ENCODE measurements at regions not wholly inside any gene's neighbourhood (a gene's known extent, or its start where the extent isn't known, plus 50 kb on each side); places are given as distances from the start of the nearest gene placed in this dataset.
A peak's percentile ranks its signal among the peaks of the same experiment; 100 is the strongest.

DNA sequence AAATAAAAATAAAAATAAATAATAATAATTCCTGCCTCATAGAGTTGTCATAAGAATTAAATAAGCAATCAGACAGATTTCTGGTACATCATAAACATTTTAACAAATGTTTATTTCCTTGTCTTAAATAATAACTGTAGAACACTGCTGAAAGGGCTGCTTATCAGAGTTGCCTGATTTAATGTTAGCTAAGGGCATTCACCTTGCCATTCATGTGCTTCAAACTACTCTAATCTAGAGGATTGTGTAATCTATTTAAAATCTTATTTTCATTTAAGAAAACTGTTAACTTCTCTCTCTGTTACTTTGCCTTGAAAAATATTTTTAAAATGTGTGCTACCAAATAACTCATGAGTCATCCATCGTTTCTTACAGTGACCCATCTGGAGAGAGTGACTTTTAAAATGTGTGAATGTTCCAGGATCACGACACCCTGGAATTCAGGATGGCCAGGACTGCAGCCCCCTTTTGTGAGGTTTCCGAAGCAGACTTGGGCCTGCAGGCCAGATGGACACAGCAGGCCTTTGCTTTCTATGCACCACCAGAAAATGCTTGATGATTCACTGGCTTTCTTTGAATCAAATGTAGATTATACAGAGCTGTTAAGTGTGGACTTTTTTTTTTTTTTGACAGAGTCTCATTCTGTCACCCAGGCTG lies 109.1 kb upstream of the TNS3 start:
- DNase-seq = peak; percentile 78

DNA sequence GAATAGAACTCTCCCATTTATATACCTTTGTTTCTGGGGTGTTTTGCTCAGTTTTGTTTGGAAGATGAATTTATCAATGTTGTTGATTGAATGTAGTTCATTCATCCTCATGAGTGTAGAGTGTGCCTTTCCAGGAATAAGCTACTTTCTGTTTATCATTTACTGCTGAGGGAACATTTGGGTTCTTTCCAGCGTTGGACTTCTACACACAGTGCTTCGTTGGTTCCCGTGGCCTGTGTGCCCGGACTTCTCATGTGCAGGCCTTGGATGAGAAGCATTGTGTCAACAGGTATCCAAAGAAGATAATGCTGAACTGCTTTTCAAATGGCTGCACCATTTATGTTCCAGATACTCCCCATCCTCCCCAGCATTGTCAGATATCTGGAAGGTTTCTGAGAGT lies 107.6 kb upstream of the TNS3 start:
- no peak for DNase-seq

DNA sequence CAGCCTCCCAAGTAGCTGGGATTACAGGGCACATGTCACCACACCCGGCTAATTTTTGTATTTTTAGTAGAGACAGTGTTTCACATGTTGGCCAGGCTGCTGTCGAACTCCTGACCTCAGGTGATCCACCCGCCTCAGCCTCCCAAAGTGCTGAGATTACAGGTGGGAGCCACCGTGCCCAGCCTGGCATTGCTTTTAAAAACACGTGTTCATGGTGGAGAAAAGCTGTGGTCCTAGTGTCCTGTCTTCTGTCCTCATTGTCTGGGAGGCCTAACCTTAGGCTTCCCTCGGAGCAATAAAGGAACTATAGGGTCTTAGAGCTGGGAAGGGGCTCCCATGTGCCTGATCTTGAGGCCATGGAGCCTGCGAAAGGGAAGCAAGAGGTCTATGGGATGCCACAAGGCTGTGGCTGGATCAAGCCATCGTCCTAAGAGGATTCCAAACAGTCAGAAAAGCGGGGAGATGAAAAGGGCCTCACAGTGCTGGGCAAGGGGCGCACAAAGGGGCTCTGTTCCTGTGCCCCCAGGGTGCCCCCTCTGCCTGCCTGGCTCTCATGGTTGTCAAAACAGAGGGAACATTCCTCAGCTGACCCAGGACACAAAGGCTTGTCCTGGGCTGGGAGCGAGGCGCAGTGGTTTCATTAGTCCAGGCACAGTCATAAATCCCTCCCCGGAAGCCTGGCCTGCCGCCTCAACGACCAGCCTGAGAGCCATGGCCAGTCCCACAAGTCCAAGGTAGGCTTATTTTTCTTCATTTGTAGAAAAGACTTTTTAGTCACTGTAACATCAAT lies 106.6 kb upstream of the TNS3 start:
- DNase-seq = no peak

DNA sequence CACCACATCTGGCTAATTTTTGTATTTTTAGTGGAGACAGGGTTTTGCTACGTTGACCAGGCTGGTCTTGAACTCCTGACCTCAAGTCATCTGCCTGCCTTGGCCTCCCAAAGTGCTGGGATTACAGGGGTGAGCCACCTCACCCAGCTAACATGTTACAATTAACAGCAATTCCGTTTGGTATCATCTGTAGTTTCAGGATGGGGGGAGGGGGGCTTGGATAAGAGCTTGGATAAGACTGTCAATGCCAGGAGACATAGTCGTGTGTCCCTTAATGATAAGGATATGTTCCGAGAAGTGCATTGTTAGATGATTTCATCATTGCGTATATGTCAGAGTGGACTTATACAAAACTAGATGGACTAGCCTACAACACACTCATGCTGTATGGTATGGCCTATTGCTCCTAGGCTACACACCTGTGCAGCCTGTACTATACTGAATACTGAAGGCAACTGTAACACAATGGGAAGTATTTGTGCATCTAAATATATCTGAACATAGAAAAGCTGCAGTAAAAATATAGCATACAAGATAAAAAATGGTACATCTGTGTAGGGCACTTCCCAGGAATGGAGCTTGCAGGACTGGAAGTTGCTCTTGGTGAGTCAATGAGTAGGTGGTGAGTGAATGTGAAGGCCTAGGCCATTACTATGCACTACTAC lies 103.9 kb upstream of the TNS3 start:
- DNase-seq = peak; percentile 30

DNA sequence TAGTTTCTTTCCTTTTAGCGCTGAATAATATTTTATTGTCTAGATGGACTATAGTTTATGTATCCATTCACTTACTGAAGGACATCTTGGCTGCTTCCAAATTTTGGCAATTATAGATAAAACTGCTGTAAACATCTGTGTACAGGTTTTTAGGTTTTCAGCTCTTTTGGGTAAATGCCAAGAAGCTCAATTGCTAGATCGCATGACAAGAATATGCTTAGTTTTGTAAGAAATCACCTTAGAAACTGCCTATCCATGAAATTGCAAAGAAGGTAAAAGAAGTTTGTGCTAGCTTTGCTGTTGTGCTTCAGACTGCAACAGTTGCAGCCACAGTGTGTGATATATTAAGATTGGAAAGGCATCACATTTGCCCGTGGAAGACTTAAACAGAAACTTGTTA lies 103.2 kb upstream of the TNS3 start:
- DNase-seq = no peak

DNA sequence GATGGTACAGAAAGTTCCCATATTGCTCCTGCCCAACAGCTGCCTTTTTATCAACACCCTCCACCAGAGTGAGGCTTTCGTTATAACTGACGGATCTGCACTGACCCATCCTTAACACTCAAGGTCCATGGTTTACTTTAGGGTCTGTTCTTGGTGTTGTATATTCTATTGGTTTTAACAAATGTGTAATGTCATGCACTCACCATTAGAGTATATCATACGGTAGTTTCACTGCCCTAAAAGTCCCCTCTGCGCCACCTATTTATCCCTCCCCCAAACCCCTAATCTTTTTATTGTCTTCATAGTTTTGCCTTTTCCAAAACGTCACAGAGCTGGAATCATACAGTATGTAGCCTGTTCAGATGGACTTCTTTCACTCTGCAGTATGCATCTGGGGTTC lies 102.8 kb upstream of the TNS3 start:
- no peak for DNase-seq

DNA sequence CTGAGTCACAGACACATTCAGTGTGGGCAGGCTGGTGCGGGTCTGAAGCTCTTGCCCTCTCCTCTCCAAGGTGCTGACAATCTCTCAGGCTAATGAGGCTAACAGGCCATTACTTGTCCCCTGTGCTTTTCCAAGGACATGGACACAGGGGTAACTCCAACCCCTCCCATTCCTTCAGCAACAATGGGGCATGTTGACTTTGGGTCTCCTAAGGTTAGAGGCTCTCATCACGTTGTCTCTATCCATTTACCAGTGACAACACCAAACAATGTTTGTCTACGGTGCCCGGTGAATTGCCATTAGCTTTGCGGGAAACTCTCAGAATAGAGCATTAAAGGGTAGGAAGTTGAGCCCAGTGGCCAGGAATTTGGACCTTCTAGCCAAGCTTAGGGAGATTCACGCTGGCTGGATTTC lies 101.6 kb upstream of the TNS3 start:
- DNase-seq = no peak

DNA sequence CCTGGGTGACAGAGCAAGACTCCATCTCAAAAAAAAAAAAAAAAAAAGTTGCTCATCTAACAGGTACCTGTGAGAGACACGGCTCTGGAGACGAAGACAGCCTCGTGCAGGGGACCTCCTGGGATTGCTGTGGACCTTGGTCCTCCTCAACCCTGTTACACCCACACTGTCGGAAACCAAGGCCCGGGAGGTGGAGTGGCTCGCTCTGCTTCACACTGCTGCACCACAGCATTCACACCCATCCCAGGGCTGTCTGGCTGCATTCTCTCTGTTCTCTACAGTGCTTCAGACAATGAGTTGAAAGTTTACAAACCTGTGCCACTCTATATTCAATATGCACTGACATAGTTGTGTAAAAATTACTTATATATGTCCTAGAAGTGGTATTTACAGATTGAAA lies 101.0 kb upstream of the TNS3 start:
- no peak for DNase-seq

DNA sequence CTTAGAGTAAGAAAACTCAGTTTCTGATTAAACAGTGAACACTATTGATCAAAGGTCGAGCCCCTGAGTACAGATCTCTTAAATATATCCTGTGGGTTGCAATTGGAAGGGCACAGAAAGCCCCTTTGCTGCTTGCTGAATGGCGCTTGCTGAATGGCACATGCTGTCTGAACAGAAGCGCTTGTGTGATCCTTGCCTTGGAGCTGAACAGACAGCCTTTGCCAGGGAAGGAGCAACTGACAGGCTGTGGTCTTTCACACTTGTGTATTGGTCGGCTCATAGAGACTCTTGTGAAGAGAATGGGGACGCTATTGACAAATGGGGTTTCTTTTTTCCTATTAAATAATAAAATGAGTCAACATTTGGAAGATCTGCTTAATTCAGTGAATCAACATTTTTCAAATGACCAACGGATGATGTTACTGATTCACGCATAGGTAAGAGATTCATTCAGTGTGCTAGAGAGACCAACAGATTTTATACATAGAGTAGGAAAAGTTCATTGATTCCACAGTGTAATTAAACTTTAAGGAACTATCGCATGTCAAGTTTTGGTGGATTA lies 99.4 kb upstream of the TNS3 start:
- no peak for DNase-seq

DNA sequence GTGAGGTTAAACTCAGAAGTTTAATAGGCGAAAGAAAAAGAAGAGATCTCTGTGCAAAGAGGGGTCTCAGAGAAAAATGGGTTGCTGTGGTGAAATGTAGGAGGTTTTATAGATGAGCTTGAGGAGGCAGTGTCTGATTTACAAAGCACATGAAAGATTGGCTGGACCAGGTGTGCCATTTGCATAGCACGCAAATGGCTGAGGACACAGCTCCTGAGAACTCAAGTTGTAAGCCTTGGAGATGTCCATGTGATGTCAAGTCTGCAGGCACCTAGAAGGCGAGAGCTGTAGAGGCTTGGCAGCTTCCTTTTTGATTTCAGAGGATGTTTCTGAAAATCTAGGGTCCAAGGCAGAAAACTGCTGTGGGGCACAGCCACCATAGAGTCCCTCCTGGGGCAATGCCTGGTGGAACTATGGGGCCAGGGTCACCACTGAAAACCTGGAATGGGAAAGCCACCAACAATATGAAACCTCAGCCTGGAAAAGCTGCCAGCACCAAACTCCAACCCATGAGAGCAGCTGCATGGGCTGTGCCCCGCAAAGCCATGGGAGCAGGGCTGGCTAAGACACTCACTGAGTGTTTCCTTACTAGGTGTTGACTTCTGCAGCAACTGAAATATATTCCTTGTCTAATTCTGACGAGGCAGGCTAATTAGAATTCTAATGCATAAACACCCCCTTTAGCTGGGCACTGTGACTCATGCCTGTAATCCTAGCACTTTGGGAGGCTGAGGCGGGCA lies 96.9 kb upstream of the TNS3 start:
- DNase-seq = no peak

DNA sequence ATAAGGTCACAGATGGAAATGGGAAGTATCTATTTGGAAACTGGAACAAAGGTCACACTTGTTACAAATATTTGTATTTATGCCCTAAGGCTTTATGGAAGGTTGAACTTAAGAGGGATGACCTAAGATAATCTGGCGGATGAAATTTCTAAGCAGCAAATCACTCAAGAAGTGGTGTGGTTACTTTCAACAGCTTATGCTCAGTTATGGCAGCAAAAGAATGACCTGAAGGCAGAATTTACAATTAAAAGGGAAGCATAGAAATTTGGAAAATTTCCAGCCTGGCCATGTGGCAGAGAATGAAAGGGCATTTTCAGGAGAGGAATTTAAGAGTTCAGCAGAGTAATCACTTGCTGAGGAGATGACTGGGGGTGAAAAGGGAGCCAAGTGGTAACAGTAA lies 95.8 kb upstream of the TNS3 start:
- peak; percentile 93 for DNase-seq

DNA sequence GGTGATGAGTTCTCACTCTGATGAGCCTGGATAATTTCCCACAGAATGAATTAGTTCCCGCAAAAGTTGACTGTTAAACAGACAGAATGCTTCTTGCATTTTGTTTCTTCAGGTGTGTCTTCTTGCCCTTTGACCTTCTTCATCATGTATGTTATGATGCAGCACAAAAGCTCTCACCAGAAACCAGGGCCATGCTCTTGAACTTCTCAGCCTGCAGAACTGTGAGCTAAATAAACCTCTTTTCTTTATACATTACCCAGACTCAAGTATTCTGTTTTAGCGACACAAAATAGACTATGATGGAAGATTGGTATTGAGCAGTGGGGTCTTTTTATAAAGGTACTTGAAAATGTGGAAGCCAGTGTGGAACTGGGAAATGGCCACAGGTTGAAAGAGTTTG lies 95.2 kb upstream of the TNS3 start:
- DNase-seq = no peak

DNA sequence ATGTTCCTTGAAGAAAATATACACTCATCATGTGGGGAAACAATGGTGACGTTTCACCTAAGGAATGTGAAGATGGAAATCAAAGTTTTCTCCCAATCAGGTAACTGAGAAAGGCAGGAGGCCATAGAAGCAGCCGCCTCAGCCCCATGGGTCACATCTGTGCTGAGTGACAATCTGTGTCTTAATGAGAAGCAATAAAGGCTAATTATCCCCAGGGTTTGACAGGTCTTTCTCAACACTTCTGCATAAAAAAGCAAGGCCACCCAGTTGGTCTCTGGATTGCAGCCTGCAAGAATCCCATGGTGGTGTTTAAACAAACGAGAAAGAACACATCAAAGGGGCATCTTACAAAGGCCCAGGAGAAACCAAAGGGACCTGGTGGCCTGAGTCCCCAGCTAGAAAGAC lies 91.1 kb upstream of the TNS3 start:
- DNase-seq = peak; percentile 51

DNA sequence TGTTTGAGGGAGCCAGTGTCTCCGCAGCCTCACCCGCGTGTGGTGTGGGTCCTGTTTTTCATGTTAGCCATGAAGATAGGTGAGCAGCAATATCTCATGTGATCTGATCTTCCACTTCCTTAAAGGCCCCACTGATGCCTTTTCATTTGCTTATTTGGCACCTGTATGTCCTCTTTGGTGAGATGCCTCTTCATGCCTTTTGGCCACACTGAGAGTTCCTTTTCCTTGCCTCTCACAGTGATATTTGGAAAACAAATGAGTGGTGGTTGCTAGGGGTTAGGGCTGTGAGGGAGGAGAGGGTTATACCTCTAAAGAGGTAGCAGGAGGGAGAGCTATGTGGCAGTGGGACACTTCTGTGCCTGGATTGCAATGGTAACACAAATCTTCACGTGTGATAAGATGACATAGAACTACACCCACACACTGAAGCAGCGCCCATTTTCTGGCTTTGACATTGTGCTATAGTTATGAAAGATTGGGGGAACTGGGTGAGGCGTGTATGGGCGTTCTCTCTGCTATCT lies 90.4 kb upstream of the TNS3 start:
- DNase-seq = no peak

DNA sequence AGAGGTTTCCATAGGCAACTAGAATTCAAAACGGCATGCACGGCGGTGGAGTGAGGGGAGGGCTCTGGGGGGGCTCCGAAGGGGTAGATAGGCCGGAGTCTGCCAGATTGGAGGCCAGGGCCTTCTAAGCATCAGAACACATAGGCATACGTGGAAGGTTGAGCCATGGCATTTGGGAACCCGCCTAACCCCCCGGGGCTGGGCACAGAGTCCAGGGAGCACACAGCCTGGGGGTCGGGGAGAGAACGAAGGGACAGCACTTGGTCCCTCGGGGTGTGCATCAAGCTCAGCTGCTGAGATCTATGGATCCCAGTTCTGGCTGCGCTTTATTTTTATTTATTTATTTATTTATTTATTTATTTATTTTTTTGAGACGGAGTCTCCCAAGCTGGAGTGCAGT lies 89.4 kb upstream of the TNS3 start:
- no peak for DNase-seq

DNA sequence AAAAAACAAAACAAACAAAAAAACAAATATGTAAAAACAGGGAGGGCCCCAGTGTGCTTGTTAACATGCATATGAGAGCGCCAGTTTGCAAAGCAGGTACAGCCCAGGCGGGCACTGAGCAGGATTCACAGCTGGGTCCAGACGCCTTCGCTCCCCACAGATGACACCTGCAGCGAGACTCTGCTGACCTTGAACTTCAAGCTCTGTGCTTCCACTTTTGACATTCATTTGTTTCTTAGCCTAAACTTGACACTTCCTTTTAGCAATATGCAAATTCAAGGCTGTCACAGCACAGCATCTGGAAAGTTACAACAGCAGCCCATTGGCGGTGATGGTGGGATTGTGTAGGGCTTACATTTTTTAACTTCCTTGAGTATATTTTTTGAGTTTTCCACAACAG lies 88.8 kb upstream of the TNS3 start:
- no peak for DNase-seq

DNA sequence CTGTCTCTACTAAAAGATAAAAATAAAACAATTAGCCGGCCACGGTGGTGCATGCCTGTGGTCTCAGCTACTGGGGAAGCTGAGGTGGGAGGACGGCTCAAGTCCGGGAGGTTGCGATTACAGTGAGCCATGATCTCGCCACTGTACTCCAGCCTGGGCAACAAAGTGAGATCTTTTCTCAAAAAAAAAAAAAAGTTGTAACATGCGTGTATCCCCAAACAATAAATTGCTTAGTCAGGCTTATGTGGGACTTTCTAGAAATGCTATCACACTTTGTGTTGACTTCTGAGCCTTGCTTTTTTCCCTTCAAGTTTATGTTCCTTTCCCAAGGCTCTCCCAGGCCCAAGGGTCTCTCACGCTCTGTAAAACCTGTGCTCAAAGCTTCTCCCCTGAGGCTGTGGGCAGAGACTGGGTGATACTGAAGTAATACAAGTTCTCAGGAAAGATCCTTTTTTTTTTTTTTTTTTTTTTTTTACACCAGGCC lies 88.0 kb upstream of the TNS3 start:
- DNase-seq = peak; percentile 77

DNA sequence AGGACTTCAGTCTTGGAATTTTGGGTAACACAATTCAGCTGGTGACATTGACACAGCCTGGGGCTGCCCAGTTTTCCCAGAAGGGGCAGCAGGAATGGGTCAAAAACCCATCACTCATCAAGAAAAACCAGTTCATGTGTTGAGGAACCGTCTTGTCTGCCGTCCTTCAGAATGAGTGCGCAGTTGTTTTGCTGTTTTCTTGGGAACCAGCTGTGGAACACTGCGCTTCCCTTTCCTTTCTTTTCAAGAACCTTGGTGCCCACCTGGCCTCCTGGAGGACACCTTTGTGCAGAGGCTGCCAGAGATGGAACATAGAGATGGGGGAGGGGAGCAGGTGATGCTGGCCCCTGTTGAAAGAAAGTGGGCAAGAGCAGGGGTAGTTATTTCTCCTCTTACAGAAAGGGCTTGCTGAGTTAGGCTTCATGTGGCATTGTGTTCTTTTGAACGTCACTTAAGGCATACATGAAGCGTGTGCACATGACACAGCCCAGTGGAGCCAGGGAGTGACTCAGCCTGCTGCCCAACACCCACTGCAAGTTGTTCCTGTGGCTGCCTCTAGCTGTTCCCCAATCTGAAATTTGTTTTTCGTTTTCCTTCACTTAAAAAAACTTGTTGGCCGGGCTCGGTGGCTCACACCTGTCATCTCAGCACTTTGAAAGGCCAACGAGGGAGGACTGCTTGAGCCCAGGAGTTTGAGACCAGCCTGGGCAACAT lies 87.4 kb upstream of the TNS3 start:
- DNase-seq = peak; percentile 92

DNA sequence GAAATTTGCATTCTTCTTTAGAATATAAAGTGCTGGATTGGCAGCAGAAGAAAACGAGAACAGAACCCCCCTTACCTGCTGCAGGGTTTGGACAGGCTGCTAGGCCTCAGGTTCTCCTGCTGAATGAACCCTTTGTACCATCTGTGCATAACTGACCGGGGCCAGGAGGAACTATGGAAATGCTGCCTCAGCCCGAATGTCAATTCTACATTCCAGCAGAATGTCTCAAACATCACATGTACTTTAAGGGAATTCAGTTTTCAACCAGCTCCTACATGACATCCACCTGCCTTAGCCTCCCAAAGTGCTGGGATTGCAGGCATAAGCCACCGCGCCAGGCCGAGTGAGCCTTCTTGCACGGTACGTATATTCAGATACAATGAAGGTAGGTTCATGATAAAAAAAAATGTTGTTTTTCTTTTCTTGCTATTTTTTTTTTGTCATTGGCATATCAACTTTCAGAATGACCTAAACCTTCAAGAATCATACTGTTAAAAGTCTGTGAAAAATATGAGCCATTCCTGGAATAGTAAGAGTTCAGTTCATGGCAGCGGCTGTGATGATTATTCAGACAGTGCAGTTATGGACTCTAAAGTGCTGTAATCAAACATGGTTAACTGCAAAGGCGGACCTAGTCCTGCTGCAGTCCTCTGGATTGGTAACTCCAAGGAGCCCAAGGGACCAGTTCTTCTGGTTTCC lies 84.4 kb upstream of the TNS3 start:
- peak; percentile 47 for DNase-seq

DNA sequence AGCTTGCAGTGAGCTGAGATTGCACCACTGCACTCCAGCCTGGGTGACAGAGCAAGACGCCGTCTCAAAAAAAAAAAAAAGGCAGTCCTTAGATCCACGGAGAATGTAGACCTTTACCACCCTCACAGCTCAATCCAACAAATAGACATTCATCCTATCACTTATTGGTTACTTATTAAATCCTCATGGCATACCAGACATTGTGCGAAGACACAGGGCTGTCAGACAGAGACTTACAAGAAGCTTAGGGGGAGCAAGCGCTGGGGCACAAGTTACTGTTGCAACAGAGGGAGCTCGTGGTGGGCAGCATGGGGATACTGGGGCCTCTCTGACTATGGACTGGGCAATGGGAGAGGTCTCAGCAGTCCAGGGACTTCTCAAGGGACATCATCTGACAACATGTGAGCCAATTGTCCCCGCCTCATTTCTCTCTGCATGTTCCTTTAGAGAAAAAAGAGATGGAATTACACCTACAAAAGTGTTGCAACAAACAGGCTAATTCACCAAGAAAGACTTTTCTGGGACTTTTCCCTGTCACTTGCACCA lies 82.8 kb upstream of the TNS3 start:
- DNase-seq = no peak

DNA sequence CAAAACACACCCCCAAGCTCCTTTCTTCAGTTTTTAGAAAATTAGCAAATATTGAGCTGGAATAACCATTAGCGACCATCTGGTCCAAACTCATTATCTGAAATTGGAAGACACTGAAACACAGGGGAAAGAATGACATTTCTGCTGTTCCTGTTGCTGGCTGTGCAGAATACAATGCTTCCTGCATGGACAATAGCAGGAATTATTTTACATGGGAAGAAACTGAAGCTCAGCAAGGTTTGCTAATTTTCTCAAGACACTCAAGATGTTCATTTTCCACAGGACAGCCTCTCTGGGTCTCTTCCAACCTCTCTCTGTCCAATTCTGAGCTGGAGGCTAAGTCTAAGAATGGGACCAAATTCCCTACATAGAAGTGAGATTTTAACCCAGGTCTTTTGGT lies 81.9 kb upstream of the TNS3 start:
- DNase-seq = no peak
